ENCODE measurements at regions not wholly inside any gene's neighbourhood (a gene's known extent, or its start where the extent isn't known, plus 50 kb on each side); places are given as distances from the start of the nearest gene placed in this dataset.
"Not testable (repeated sequence)": the region's sequence is repeated elsewhere in the genome, so short reads cannot be mapped to it uniquely, and the experiment has no call there.

- TF ChIP-seq CTCF (IDR thresholded peaks at IDR 0.05; ENCODE audit: insufficient read depth, missing control alignments) = no peak
- FAIRE-seq (no peak), DNase-seq (ENCODE audit: insufficient read length, low spot score) (no peak)
Measured at GRCh38 chrX:63115196-63115595, 235.9 kb downstream of the SPIN4 start.

GRCh38 chrX:63101879-63102620 is 249.1 kb downstream of the SPIN4 start:
- no peak for TF ChIP-seq CTCF (IDR thresholded peaks at IDR 0.05; ENCODE audit: insufficient read depth, missing control alignments)
- FAIRE-seq = no peak

GRCh38 chrX:63058204-63058603 is 292.9 kb downstream of the SPIN4 start:
- no peak for TF ChIP-seq CTCF (IDR thresholded peaks at IDR 0.05; ENCODE audit: insufficient read depth, missing control alignments)
- FAIRE-seq = no peak
- no peak for DNase-seq (ENCODE audit: insufficient read length, low spot score)

More at GRCh38 chrX:63101879-63102620, 249.1 kb downstream of the SPIN4 start:
- DNase-seq (ENCODE audit: insufficient read length, low spot score) = no peak

- no peak for DNase-seq (ENCODE audit: insufficient read length, low spot score)
- FAIRE-seq = no peak
- no peak for TF ChIP-seq CTCF (IDR thresholded peaks at IDR 0.05; ENCODE audit: insufficient read depth, missing control alignments)
Measured at GRCh38 chrX:63050225-63050624, 300.9 kb downstream of the SPIN4 start.

- DNase-seq (ENCODE audit: insufficient read length, low spot score) = no peak
- FAIRE-seq = no peak
- no peak for TF ChIP-seq CTCF (IDR thresholded peaks at IDR 0.05; ENCODE audit: insufficient read depth, missing control alignments)
Measured at GRCh38 chrX:63032811-63033210, 318.3 kb downstream of the SPIN4 start.

- FAIRE-seq = no peak
- no peak for DNase-seq (ENCODE audit: insufficient read length, low spot score)
- no peak for TF ChIP-seq CTCF (IDR thresholded peaks at IDR 0.05; ENCODE audit: insufficient read depth, missing control alignments)
Measured at GRCh38 chrX:63013549-63013948, 337.6 kb downstream of the SPIN4 start.

GRCh38 chrX:63012574-63012973 is 338.6 kb downstream of the SPIN4 start:
- no peak for TF ChIP-seq CTCF (IDR thresholded peaks at IDR 0.05; ENCODE audit: insufficient read depth, missing control alignments)
- FAIRE-seq (no peak), DNase-seq (ENCODE audit: insufficient read length, low spot score) (no peak)

- DNase-seq (ENCODE audit: insufficient read length, low spot score); FAIRE-seq: not testable (repeated sequence)
Measured at GRCh38 chrX:63000196-63000595, 350.9 kb downstream of the SPIN4 start.
